DOHH2 (cell line): ENCODE measurements at regions not wholly inside any gene's neighbourhood (a gene's known extent, or its start where the extent isn't known, plus 50 kb on each side); places are given as distances from the start of the nearest gene placed in this dataset.

ENCODE experiments used
- H3F3A ChIP-seq: fragments of 200-600 bp; sonication (generic), shearing (Covaris generic); 2 replicates; pipeline ENCODE4 v1.6.0; 2016; ENCODE audit warnings: antibody characterized with exemption, mild to moderate bottlenecking; ENCODE audit not compliant: control insufficient read depth, insufficient read depth
- H3K27ac ChIP-seq: fragments of 200-600 bp; sonication (generic); 2 replicates; pipeline ENCODE4 v1.5.1; 2014; ENCODE audit warnings: low read depth, mild to moderate bottlenecking, low read length, moderate library complexity
- H3K27me3 ChIP-seq: fragments of 200-600 bp; sonication (generic); 2 replicates; pipeline ENCODE4 v1.6.1; 2014; ENCODE audit warnings: mild to moderate bottlenecking, low read length, mixed read lengths; ENCODE audit not compliant: control insufficient read depth
- H3K36me3 ChIP-seq: fragments of 200-600 bp; sonication (generic); 2 replicates; pipeline ENCODE4 v1.6.1; 2014; ENCODE audit warnings: mild to moderate bottlenecking, low read length, moderate library complexity, mixed read lengths; ENCODE audit not compliant: control insufficient read depth
- H3K4me1 ChIP-seq: fragments of 200-600 bp; sonication (generic); 2 replicates; pipeline ENCODE4 v1.6.1; 2014; ENCODE audit warnings: mild to moderate bottlenecking, low read length, mixed read lengths; ENCODE audit not compliant: control insufficient read depth
- H3K4me2 ChIP-seq: fragments of 200-600 bp; sonication (generic); 2 replicates; pipeline ENCODE4 v1.6.0; 2014; ENCODE audit warnings: mild to moderate bottlenecking, low read length, moderate library complexity
- H3K4me3 ChIP-seq: fragments of 200-600 bp; sonication (generic); 2 replicates; pipeline ENCODE4 v1.5.1; 2014; ENCODE audit warnings: mild to moderate bottlenecking, low read length, mixed read lengths
- H3K79me2 ChIP-seq: fragments of 200-600 bp; sonication (generic); 2 replicates; pipeline ENCODE4 v1.6.1; 2014; ENCODE audit warnings: mild to moderate bottlenecking, low read length, mixed read lengths; ENCODE audit not compliant: control insufficient read depth
- H3K9me2 ChIP-seq: fragments of 200-600 bp; sonication (generic); replicated peaks from 2 replicates; pipeline ENCODE4 v1.6.1; 2014; ENCODE audit warnings: mild to moderate bottlenecking, low read length, mixed read lengths; ENCODE audit not compliant: control insufficient read depth
- H3K9me3 ChIP-seq: fragments of 200-600 bp; sonication (generic); 2 replicates; pipeline ENCODE4 v1.6.1; 2014; ENCODE audit warnings: antibody characterized with exemption, low read length, mixed read lengths; ENCODE audit not compliant: control insufficient read depth, insufficient read depth
- H4K20me1 ChIP-seq: fragments of 200-600 bp; sonication (generic); 2 replicates; pipeline ENCODE4 v1.6.0; 2014; ENCODE audit warnings: low read depth, mild to moderate bottlenecking, antibody characterized with exemption, low read length, moderate library complexity; ENCODE audit not compliant: control insufficient read depth, insufficient read depth
- CTCF ChIP-seq: fragments of 200-600 bp; sonication (generic); IDR thresholded peaks from one replicate; pipeline ENCODE4 v1.5.1; 2014; ENCODE audit warnings: antibody characterized with exemption, mild to moderate bottlenecking, low read depth, low read length; ENCODE audit not compliant: poor library complexity, severe bottlenecking
- EZH2phosphoT487 ChIP-seq: fragments of 200-600 bp; sonication (generic); IDR thresholded peaks from 2 replicates; pipeline ENCODE4 v1.6.1; 2017; ENCODE audit warnings: borderline replicate concordance, mild to moderate bottlenecking, antibody characterized with exemption, low read length, moderate library complexity, mixed read lengths

GRCh38 chr3:44013967-44014366 lies 227.7 kb upstream of the TOPAZ1 start:
- TF ChIP-seq EZH2phosphoT487: no peak
- no peak for TF ChIP-seq CTCF
- peaks cover 89% of the 10 kb centered on the region for H3K36me3 ChIP-seq
- H3K4me1 ChIP-seq: no peaks in the 10 kb centered on the region
- H3K9me2 ChIP-seq: no peaks in the 10 kb centered on the region
- H3K79me2 ChIP-seq: peaks cover 68% of the 10 kb centered on the region
- H3K27ac ChIP-seq: no peak overlapping the region
- no peak overlapping the region for H3K4me3 ChIP-seq
- H3K4me2 ChIP-seq: no peak overlapping the region
- no peaks in the 10 kb centered on the region for H3K27me3 ChIP-seq
- no peaks in the 10 kb centered on the region for H3F3A ChIP-seq
- H4K20me1 ChIP-seq: peaks cover 10% of the 10 kb centered on the region; the same call in 1 of the 2 replicates
- H3K9me3 ChIP-seq: no peaks in the 10 kb centered on the region

GRCh38 chr3:44015170-44015569 lies 226.5 kb upstream of the TOPAZ1 start:
- Histone ChIP-seq H3K9me2 (no peaks in the 10 kb centered on the region), H3F3A (no peaks in the 10 kb centered on the region), H3K4me3 (no peak overlapping the region), H3K27me3 (no peaks in the 10 kb centered on the region), H3K4me2 (no peak overlapping the region), H3K27ac (no peak overlapping the region), H3K79me2 (peaks cover 70% of the 10 kb centered on the region), H3K36me3 (peaks cover 90% of the 10 kb centered on the region), H3K9me3 (no peaks in the 10 kb centered on the region), H3K4me1 (no peaks in the 10 kb centered on the region), H4K20me1 (peaks cover 10% of the 10 kb centered on the region; the same call in 1 of the 2 replicates)
- TF ChIP-seq EZH2phosphoT487 (no peak), CTCF (no peak)

GRCh38 chr3:44016818-44017217 lies 224.9 kb upstream of the TOPAZ1 start:
- Histone ChIP-seq H3K9me3 (no peaks in the 10 kb centered on the region), H3K36me3 (peaks cover 83% of the 10 kb centered on the region), H3K27me3 (no peaks in the 10 kb centered on the region), H3K4me3 (no peak overlapping the region), H3K4me1 (peaks cover 3% of the 10 kb centered on the region; the same call in 1 of the 2 replicates), H3K9me2 (no peaks in the 10 kb centered on the region), H3K4me2 (no peak overlapping the region), H4K20me1 (peaks cover 12% of the 10 kb centered on the region; the same call in 1 of the 2 replicates), H3K79me2 (peaks cover 77% of the 10 kb centered on the region), H3F3A (no peaks in the 10 kb centered on the region), H3K27ac (no peak overlapping the region)
- TF ChIP-seq EZH2phosphoT487 (no peak), CTCF (no peak)
